Activated naive CD8-positive, alpha-beta T cell (primary cell): ENCODE measurements at regions not wholly inside any gene's neighbourhood (a gene's known extent, or its start where the extent isn't known, plus 50 kb on each side); places are given as distances from the start of the nearest gene placed in this dataset.

Experiments used
- H3K27ac Mint-ChIP-seq: one replicate; pipeline ENCODE4 v1.8.0; 2021; ENCODE audit warnings: mixed read lengths
- H3K27me3 Mint-ChIP-seq: one replicate; pipeline ENCODE4 v1.8.0; 2021; ENCODE audit warnings: mixed read lengths
- H3K36me3 Mint-ChIP-seq: one replicate; pipeline ENCODE4 v1.8.0; 2021; ENCODE audit warnings: mixed read lengths
- H3K4me1 Mint-ChIP-seq: one replicate; pipeline ENCODE4 v1.8.0; 2021; ENCODE audit warnings: low read depth, mixed read lengths
- H3K4me3 Mint-ChIP-seq: one replicate; pipeline ENCODE4 v1.8.0; 2021; ENCODE audit warnings: mild to moderate bottlenecking, mixed read lengths
- H3K9me3 Mint-ChIP-seq: one replicate; pipeline ENCODE4 v1.8.0; 2021; ENCODE audit warnings: low read depth, mixed read lengths

DNA sequence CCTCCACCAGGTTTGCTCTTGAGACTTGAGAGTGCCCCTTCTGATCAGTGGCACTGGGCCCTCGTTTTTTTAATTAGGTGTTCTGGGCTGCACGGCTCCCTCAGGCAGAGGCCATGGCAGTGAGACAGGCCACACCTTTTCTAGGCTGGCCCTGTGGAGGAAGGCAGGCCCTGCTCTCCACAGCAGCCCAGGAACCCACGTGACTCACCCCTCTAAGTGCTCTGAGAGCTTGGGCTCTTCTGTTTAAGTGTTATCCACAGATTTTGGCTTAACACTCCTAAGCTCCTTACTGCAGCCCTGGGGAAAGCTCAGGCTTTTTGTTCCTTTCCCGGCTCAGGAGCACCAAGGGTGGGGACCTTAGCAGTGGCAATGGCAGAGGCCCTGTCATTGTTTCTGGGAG is 463.2 kb upstream of the GBE1 start:
- Mint-ChIP-seq H3K4me3 (no peak overlapping the region), H3K27ac (no peak overlapping the region), H3K36me3 (no peaks in the 10 kb centered on the region), H3K27me3 (no peaks in the 10 kb centered on the region), H3K9me3 (peaks cover 4% of the 10 kb centered on the region), H3K4me1 (peaks cover 9% of the 10 kb centered on the region)

DNA sequence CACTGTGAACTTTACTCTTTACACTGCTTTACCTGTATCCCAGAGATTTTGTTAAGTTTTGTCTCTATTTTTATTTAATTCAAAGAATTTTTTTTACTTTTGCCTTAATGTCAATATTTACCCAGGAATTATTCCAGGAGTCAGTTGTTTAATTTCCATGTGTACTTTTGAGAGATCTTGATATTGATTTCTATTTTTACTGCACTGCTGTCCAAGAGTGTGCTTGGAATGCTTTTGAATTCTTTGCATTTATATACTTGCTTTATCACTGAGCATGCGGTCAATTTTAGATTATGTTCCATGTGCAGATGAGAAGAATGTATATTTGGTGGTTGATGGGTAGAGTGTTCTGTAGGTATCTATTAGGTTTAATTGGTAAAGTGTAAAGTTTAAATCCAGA is 461.0 kb upstream of the GBE1 start:
- Mint-ChIP-seq H3K4me3 (no peak overlapping the region), H3K4me1 (no peaks in the 10 kb centered on the region), H3K27ac (no peak overlapping the region), H3K36me3 (no peaks in the 10 kb centered on the region), H3K27me3 (no peaks in the 10 kb centered on the region), H3K9me3 (peaks cover 4% of the 10 kb centered on the region)

DNA sequence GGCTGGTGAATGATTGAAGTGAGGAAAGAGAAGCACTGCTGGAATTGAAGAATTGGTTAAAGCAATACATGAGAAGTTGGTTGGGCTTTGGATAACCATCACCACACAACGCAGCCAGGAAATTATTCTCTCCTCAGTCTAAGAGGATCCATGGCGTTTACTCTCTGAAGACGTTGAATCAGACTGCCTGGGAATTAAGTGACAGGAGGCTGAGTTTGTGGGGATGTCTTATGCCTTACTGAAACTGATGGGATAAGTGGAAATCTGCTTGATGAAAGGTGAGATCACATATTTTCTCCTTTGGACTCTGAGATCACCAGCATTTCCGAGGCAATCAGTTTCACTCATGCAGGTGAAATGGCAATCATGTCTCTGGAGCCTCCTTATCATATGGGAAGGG is 456.1 kb upstream of the GBE1 start:
- Mint-ChIP-seq H3K9me3 (peaks cover 3% of the 10 kb centered on the region), H3K27me3 (no peaks in the 10 kb centered on the region), H3K4me1 (no peaks in the 10 kb centered on the region), H3K27ac (no peak overlapping the region), H3K36me3 (no peaks in the 10 kb centered on the region), H3K4me3 (no peak overlapping the region)

DNA sequence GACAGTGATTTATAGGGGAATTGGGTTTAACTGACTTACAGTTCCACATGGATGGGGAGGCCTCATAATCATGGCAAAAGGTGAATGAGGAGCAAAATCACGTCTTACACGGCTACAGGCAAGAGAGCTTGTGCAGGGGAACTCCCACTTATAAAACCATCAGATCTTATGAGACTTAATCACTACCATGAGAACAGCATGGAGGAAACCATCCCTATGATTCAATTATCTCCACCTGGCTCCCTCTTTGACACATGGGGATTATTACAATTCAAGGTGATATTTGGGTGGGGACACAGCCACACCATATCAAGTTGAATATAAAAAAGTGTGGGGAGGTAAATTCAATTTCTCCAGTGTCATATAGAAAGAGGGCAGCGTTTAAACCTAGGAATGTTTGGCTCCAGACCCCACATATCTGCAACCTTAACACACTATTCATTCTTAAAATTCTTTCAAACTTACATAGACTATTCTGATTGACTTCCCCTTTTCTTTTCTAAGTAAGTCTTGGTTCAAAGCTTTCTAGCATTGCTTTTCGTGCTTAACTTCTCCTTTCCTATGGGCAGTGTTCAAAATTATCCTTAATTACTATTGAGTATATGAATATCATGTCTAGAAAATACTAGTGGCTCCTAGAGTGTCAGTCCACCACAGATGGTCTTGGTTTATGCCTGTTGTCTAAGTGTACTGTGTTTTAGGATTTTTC is 446.7 kb upstream of the GBE1 start:
- Mint-ChIP-seq H3K4me3 (no peak overlapping the region), H3K27me3 (no peaks in the 10 kb centered on the region), H3K36me3 (no peaks in the 10 kb centered on the region), H3K9me3 (peaks cover 12% of the 10 kb centered on the region), H3K27ac (no peak overlapping the region), H3K4me1 (no peaks in the 10 kb centered on the region)

DNA sequence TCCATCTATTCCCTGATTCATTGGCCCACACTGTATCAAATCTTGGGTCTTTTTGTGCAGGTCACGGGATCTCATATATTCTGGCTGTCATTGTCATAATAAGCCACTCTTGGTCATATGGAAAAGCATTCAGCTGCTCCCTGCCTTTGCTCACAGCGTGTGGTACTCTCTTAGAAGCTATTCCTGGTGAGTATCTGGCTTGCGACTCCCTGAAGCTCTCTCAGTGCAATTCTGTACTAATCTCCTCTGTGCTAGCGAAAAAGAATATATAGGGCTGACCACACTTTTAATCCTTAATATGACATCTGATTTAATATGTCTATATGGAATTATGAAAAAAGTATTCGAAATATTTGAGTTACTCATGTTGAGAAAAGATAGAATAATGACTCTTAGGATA is 440.8 kb upstream of the GBE1 start:
- H3K27ac Mint-ChIP-seq = no peak overlapping the region
- no peaks in the 10 kb centered on the region for H3K36me3 Mint-ChIP-seq

DNA sequence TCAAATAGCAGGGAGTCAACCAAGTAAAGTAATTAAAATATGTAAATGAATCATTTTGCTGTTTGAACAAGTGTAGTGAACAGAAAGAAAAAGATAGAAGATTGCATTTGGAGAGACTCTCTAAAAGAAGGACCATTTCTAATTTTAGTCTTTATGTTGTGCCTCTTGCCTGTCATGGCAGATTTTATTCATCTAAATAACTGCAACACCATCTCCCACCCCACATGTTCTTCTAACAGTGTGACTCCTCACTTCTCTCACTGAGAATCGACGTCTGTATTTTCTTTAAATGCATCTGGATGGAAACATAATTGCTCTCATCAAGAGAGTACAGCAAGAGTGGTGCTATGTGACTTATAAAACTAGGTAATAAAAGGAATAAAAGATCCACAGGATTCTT is 439.9 kb upstream of the GBE1 start:
- H3K27me3 Mint-ChIP-seq = no peaks in the 10 kb centered on the region

More for the DNA sequence above, 440.8 kb upstream of the GBE1 start:
- Mint-ChIP-seq H3K9me3 (peaks cover 5% of the 10 kb centered on the region), H3K4me3 (no peak overlapping the region), H3K4me1 (no peaks in the 10 kb centered on the region), H3K27me3 (no peaks in the 10 kb centered on the region)

DNA sequence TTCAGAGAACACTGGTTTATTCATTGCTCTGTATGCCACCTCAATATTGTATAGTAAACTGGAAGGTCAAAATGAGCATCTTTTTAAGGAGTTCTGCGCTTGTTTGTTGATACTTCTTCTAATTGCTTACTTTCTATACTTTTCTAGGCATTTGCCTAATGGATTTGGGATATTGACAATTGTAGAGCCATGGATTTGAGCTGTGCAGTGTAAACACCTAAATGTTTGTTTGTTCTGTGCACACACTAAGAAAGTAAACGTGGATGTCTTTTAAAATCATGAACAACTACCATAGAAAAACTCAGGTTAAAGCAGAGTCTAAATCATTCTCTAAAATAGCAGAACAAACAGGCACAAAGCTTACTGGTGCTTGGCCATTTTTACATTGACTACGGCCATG is 436.6 kb upstream of the GBE1 start:
- H3K36me3 Mint-ChIP-seq = no peaks in the 10 kb centered on the region
- no peak overlapping the region for H3K4me3 Mint-ChIP-seq
- H3K9me3 Mint-ChIP-seq = no peaks in the 10 kb centered on the region
- H3K4me1 Mint-ChIP-seq = no peaks in the 10 kb centered on the region
- no peaks in the 10 kb centered on the region for H3K27me3 Mint-ChIP-seq
- H3K27ac Mint-ChIP-seq = no peak overlapping the region

More for the DNA sequence above, 439.9 kb upstream of the GBE1 start:
- Mint-ChIP-seq H3K9me3 (peaks cover 5% of the 10 kb centered on the region), H3K4me1 (no peaks in the 10 kb centered on the region), H3K27ac (no peak overlapping the region), H3K4me3 (no peak overlapping the region), H3K36me3 (no peaks in the 10 kb centered on the region)

DNA sequence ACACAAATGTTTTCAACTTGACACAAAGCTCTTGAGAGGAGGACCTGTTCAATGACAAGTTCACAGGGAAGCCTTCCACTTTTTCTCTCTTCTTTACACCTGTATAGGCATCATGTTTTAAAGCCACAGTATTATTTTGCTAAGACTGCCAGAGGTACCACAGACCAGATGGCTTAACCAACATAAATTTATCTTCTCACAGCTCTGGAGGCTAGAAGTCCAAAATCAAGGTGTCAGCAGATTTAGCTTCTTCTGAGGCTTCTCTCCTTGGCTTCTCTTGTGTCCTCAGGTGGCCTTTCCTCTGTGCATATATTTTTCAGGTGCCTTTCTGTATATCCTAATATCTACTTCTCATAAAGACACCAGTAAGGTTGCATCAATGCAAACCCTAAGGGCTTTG is 435.2 kb upstream of the GBE1 start:
- no peaks in the 10 kb centered on the region for H3K4me1 Mint-ChIP-seq
- no peak overlapping the region for H3K4me3 Mint-ChIP-seq
- H3K27ac Mint-ChIP-seq = no peak overlapping the region
- H3K36me3 Mint-ChIP-seq = no peaks in the 10 kb centered on the region
- no peaks in the 10 kb centered on the region for H3K9me3 Mint-ChIP-seq
- no peaks in the 10 kb centered on the region for H3K27me3 Mint-ChIP-seq

DNA sequence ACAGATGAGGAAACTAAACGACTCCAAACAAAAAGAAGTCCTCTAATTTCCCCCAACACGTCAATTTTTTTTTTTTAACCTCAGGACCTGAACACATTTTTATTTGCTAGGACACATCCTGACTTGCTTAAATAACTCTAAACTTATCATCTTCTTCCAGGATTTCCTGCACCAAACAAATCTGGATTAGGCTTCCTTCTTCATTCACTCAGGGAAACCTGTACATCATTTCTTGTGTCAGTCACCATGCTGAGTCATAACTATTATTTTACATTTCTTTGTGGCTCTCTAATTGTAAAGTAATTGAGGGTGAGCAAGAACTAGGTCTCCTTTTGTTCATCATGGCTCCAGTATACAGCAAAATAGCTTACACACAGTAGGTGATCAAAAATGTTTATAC is 433.4 kb upstream of the GBE1 start:
- Mint-ChIP-seq H3K4me1 (no peaks in the 10 kb centered on the region), H3K4me3 (no peak overlapping the region), H3K27ac (no peak overlapping the region), H3K36me3 (no peaks in the 10 kb centered on the region), H3K27me3 (no peaks in the 10 kb centered on the region), H3K9me3 (no peaks in the 10 kb centered on the region)

DNA sequence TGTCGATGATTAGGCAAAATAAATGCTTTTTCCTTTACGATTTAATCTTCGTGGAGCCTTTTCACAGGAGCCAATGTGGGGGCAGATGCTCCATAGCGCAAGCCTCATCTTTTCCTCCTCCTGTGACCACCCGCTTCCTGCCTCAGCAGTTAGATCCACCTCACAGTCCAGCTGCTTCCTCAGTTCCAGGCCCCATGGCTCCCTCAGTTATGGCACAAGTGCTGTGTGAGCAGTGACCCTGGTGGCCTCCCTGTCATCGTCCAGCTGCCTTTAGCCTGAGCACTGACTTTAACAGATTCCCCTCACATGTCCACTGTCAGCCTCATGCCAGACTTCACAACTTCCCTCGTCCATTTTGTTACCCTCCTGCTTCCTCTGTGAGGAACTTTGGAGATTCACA is 424.6 kb upstream of the GBE1 start:
- Mint-ChIP-seq H3K4me3 (no peak overlapping the region), H3K27ac (no peak overlapping the region), H3K9me3 (no peaks in the 10 kb centered on the region)

DNA sequence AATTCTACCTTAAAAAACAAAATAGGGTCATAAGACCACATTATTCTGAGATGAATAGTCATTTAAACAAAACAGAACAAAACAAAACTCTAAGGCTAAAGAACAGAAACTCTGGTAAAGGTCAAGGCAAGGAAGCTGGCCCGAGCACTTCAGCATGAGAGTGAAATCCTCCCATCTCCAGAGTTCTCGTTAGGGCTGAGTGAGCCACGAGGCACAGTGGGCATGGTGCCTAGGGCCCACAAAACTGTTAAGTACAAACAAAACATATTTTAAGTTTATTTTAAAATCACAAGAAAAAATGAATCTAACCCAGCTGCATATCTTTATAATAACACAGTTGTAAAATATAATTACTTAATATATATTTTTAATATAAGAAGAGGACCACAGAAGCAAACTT is 417.8 kb upstream of the GBE1 start:
- Mint-ChIP-seq H3K4me1 (no peaks in the 10 kb centered on the region), H3K9me3 (no peaks in the 10 kb centered on the region), H3K4me3 (no peak overlapping the region), H3K36me3 (no peaks in the 10 kb centered on the region), H3K27ac (no peak overlapping the region), H3K27me3 (no peaks in the 10 kb centered on the region)

More for the DNA sequence above, 424.6 kb upstream of the GBE1 start:
- H3K4me1 Mint-ChIP-seq = no peaks in the 10 kb centered on the region
- no peaks in the 10 kb centered on the region for H3K36me3 Mint-ChIP-seq
- H3K27me3 Mint-ChIP-seq = no peaks in the 10 kb centered on the region

DNA sequence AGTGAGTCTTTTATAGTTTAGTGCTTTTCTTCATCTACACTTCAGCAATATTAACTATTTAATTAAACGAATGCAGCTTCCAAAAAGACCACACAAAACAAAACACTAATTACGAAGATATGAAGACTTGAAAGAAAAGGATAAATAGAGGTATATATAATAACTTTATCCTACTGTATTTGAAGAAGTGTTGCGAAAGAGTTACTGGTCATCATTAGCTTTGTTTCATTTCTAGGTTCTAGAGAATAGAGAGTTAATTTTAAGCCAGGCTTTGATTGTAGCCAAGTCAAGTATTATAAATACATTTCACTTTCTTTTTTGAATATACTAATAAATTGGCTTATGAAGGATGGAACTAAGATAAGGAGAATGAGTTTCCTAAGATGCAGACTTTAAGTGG is 416.8 kb upstream of the GBE1 start:
- Mint-ChIP-seq H3K4me3 (no peak overlapping the region), H3K27ac (no peak overlapping the region), H3K9me3 (no peaks in the 10 kb centered on the region), H3K36me3 (no peaks in the 10 kb centered on the region), H3K4me1 (no peaks in the 10 kb centered on the region), H3K27me3 (no peaks in the 10 kb centered on the region)

DNA sequence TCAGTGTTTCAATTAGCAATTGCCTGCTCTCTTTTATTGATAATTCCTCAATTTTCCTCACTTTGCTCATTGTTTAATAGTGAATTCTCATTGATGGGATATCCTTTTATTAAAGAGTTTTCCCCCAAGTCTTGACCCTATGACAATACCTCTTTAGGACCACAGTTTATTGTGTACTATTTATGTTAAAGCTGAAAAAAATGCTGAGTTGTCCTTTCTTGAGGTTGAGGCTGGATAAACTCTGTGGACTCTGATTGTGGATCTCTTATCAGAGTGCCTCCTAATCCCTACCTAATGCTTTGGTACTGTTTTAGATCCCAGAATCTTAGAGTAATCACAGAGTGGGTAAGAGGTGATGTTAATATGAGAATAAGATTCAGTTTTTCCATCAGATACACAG is 416.3 kb upstream of the GBE1 start:
- Mint-ChIP-seq H3K4me3 (no peak overlapping the region), H3K9me3 (no peaks in the 10 kb centered on the region), H3K27me3 (no peaks in the 10 kb centered on the region)

DNA sequence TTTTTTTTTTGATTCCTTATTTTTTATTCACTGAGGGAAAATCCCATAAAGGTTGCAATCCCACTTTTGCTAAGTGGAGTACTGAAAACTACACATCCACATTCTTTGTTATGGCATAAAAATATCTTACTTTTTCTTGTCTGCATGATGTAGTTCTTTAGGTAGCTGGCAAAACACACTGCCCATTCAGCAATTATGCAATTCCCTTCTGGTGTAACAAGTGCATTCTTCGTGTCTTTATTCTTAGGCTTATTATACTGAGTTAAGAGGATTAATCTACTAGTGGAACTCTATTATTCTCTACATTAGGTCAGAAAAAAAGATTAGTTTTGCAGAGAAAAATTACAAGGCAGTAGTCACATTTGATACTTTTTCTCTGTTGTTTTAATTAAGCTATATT is 403.8 kb upstream of the GBE1 start:
- no peaks in the 10 kb centered on the region for H3K27me3 Mint-ChIP-seq
- no peak overlapping the region for H3K4me3 Mint-ChIP-seq
- peaks cover 2% of the 10 kb centered on the region for H3K4me1 Mint-ChIP-seq
- H3K9me3 Mint-ChIP-seq = no peaks in the 10 kb centered on the region
- no peaks in the 10 kb centered on the region for H3K36me3 Mint-ChIP-seq
- H3K27ac Mint-ChIP-seq = no peak overlapping the region

More for the DNA sequence above, 416.3 kb upstream of the GBE1 start:
- H3K4me1 Mint-ChIP-seq = no peaks in the 10 kb centered on the region
- no peak overlapping the region for H3K27ac Mint-ChIP-seq
- H3K36me3 Mint-ChIP-seq = no peaks in the 10 kb centered on the region

DNA sequence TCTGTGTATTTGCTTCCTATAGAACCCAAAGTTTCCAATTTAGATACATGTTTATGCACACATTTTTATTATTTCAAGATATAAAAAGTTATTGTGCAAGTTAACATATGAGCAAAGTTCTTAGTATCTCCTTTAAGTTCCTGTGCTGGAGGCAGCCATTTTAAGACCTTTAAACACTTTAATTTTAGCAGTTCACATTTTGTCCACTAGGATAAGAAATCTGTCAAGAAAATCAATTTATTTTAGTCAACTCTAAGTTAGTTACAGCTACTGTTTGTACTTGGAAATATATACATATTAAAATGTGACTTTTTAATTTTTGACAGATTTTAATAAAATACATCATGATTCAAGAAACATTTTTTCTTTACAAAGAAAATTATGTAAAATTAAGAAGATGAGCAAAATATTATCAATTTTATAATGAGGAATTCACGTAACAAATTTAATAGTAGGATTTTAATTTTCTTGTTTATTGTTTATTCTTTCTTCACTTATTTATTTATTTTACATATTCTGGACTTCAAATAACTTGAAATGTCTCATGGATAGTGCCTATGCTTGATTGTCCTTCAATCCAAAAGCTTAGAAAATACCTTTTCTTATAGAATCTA is 402.6 kb upstream of the GBE1 start:
- Mint-ChIP-seq H3K9me3 (no peaks in the 10 kb centered on the region), H3K4me3 (no peak overlapping the region), H3K36me3 (no peaks in the 10 kb centered on the region), H3K4me1 (peaks cover 2% of the 10 kb centered on the region), H3K27ac (no peak overlapping the region), H3K27me3 (no peaks in the 10 kb centered on the region)

DNA sequence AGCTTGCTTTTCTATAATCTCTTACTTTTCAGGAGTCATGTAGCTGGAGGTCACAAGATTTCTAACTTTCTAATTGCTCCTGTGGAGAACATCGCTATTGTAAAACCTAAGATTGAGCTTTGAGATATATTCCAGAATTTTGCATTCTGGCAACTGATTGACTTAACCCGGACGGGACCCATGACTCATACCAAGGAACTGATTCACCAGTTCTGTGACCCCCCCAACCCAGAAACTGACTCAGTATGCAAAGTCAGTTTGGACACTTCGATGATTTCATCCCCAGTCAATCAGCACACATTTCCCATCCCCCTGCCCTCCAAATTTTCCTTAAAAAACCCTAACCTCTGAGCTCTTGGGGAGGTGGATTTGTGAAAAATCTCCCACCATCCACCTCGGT is 396.5 kb upstream of the GBE1 start:
- no peak overlapping the region for H3K4me3 Mint-ChIP-seq
- H3K36me3 Mint-ChIP-seq = no peaks in the 10 kb centered on the region
- H3K27ac Mint-ChIP-seq = no peak overlapping the region
- no peaks in the 10 kb centered on the region for H3K9me3 Mint-ChIP-seq
- H3K4me1 Mint-ChIP-seq = no peaks in the 10 kb centered on the region
- H3K27me3 Mint-ChIP-seq = no peaks in the 10 kb centered on the region
